Fibroblast of lung (primary cell): ENCODE measurements at regions not wholly inside any gene's neighbourhood (a gene's known extent, or its start where the extent isn't known, plus 50 kb on each side); places are given as distances from the start of the nearest gene placed in this dataset.

Experiments used
- DNase-seq, 2 donors: peaks; one replicate each; pipeline versions ENCODE4 v3.0.0 to v3.0.0-alpha.2; 2010; ENCODE audit warnings: low read depth in 2 of 2
- H2AFZ ChIP-seq: 2 replicates; pipeline ENCODE4 v1.5.1; 2012; ENCODE audit warnings: low read length, control low read depth, inconsistent platforms
- H3K27ac ChIP-seq: 2 replicates; pipeline ENCODE4 v1.5.1; 2011; ENCODE audit warnings: low read length, control low read depth; ENCODE audit not compliant: insufficient read depth
- H3K27me3 ChIP-seq: 2 replicates; pipeline ENCODE4 v1.5.1; 2011; ENCODE audit warnings: mild to moderate bottlenecking, low read length; ENCODE audit not compliant: control insufficient read depth, insufficient read depth
- H3K36me3 ChIP-seq: 2 replicates; pipeline ENCODE4 v1.5.1; 2011; ENCODE audit warnings: low read length; ENCODE audit not compliant: control insufficient read depth, insufficient read depth
- H3K4me1 ChIP-seq: 2 replicates; pipeline ENCODE4 v1.5.1; 2011; ENCODE audit warnings: low read length; ENCODE audit not compliant: control insufficient read depth, insufficient read depth; ENCODE audit errors: extremely low read depth
- H3K4me2 ChIP-seq: 2 replicates; pipeline ENCODE4 v1.5.1; 2011; ENCODE audit warnings: low read length, control low read depth; ENCODE audit not compliant: insufficient read depth; ENCODE audit errors: extremely low read depth
- H3K4me3 ChIP-seq, 4 experiments: fragments of 200-600 bp in 1 of 4; sonication (generic) in 1 of 4; replicated peaks in 1 of 4; 2 replicates each; pipeline ENCODE4 v1.5.1; 2011 to 2016; ENCODE audit warnings: low read length in 4 of 4, low read depth in 3 of 4, mild to moderate bottlenecking in 3 of 4, control low read depth in 2 of 4, inconsistent platforms in 1 of 4, mixed read lengths in 1 of 4; ENCODE audit not compliant: insufficient read depth in 1 of 4; ENCODE audit errors: control extremely low read depth in 1 of 4
- H3K79me2 ChIP-seq: 2 replicates; pipeline ENCODE4 v1.5.1; 2012; ENCODE audit warnings: mild to moderate bottlenecking, low read length, inconsistent platforms; ENCODE audit not compliant: control insufficient read depth, insufficient read depth
- H3K9ac ChIP-seq: 2 replicates; pipeline ENCODE4 v1.5.1; 2011; ENCODE audit warnings: mild to moderate bottlenecking, low read length, control low read depth; ENCODE audit not compliant: insufficient read depth
- H3K9me3 ChIP-seq: 2 replicates; pipeline ENCODE4 v1.5.1; 2012; ENCODE audit warnings: low read depth, low read length; ENCODE audit not compliant: control insufficient read depth, insufficient read depth
- H4K20me1 ChIP-seq: 2 replicates; pipeline ENCODE4 v1.5.1; 2011; ENCODE audit warnings: low read length; ENCODE audit not compliant: control insufficient read depth, insufficient read depth; ENCODE audit errors: extremely low read depth
- CTCF ChIP-seq, 2 donors: IDR thresholded peaks in 1 of 2; conservative IDR thresholded peaks in 1 of 2; 1 replicate in 1 of 2; 2 replicates in 1 of 2; pipeline ENCODE4 v1.5.1; 2011 to 2012; ENCODE audit warnings: low read length in 2 of 2, control low read depth in 1 of 2, inconsistent platforms in 1 of 2, low read depth in 1 of 2, mild to moderate bottlenecking in 1 of 2
- EZH2 ChIP-seq: IDR thresholded peaks from 2 replicates; pipeline ENCODE4 v1.5.1; 2012; ENCODE audit warnings: low read length, control low read depth, mild to moderate bottlenecking; ENCODE audit errors: missing control alignments

GRCh38 chr22:22060200-22061084, 77.9 kb upstream of the TOP3B start:
- Histone ChIP-seq H3K27ac (no peak overlapping the region), H3K4me3 (no peak overlapping the region), H3K36me3 (no peaks in the 10 kb centered on the region), H3K9ac (no peak overlapping the region), H4K20me1 (no peaks in the 10 kb centered on the region), H3K79me2 (no peaks in the 10 kb centered on the region), H2AFZ (no peak overlapping the region), H3K27me3 (peaks cover 7% of the 10 kb centered on the region), H3K9me3 (no peaks in the 10 kb centered on the region), H3K4me2 (no peak overlapping the region), H3K4me1 (no peaks in the 10 kb centered on the region)
- TF ChIP-seq EZH2 (no peak), CTCF (conservative IDR thresholded peaks at IDR 0.05 in 1 of 2, IDR thresholded peaks at IDR 0.05 in 1 of 2; ENCODE audit: low read depth in 1 of 2, low read length in 2 of 2) (peak; percentile 54 to 71)
- peak in 1 of 2 donors; percentile 21 for DNase-seq

GRCh38 chr22:22059291-22060002, 76.9 kb upstream of the TOP3B start:
- Histone ChIP-seq H3K4me2 (no peak overlapping the region), H3K9me3 (no peaks in the 10 kb centered on the region), H3K27ac (no peak overlapping the region), H3K4me1 (no peaks in the 10 kb centered on the region), H4K20me1 (no peaks in the 10 kb centered on the region), H3K36me3 (no peaks in the 10 kb centered on the region), H3K4me3 (no peak overlapping the region), H3K79me2 (no peaks in the 10 kb centered on the region), H2AFZ (no peak overlapping the region), H3K27me3 (peaks cover 7% of the 10 kb centered on the region), H3K9ac (no peak overlapping the region)
- no peak for DNase-seq
- no peak for TF ChIP-seq CTCF (conservative IDR thresholded peaks at IDR 0.05 in 1 of 2, IDR thresholded peaks at IDR 0.05 in 1 of 2; ENCODE audit: low read depth in 1 of 2, low read length in 2 of 2)
- no peak for TF ChIP-seq EZH2

- no peak overlapping the region for H3K27ac ChIP-seq
- H2AFZ ChIP-seq = no peak overlapping the region
- H3K9ac ChIP-seq = no peak overlapping the region
- no peaks in the 10 kb centered on the region for H3K4me1 ChIP-seq
- no peaks in the 10 kb centered on the region for H3K36me3 ChIP-seq
- peaks cover 7% of the 10 kb centered on the region for H3K27me3 ChIP-seq
- no peak for DNase-seq
- no peaks in the 10 kb centered on the region for H4K20me1 ChIP-seq
- H3K4me2 ChIP-seq = no peak overlapping the region
- H3K79me2 ChIP-seq = no peaks in the 10 kb centered on the region
- H3K9me3 ChIP-seq = no peaks in the 10 kb centered on the region
- H3K4me3 ChIP-seq = no peak overlapping the region
- TF ChIP-seq CTCF (conservative IDR thresholded peaks at IDR 0.05 in 1 of 2, IDR thresholded peaks at IDR 0.05 in 1 of 2; ENCODE audit: low read depth in 1 of 2, low read length in 2 of 2) = no peak
- no peak for TF ChIP-seq EZH2
Measured at GRCh38 chr22:22058633-22059290, 76.2 kb upstream of the TOP3B start.
